OCI-LY3 (cell line): ENCODE measurements at regions not wholly inside any gene's neighbourhood (a gene's known extent, or its start where the extent isn't known, plus 50 kb on each side); places are given as distances from the start of the nearest gene placed in this dataset.

Experiments
- H2AFZ ChIP-seq: fragments of 200-600, 300-600 bp; shearing (Covaris generic); 2 replicates; pipeline ENCODE4 v1.6.0; 2014; ENCODE audit warnings: antibody characterized with exemption, low read depth, low read length
- H3K27ac ChIP-seq: fragments of 200-600, 300-600 bp; sonication (generic); 2 replicates; pipeline ENCODE4 v1.5.1; 2014; ENCODE audit warnings: mild to moderate bottlenecking, low read length, moderate library complexity, mixed read lengths
- H3K27me3 ChIP-seq: fragments of 200-600, 300-600 bp; sonication (generic); 2 replicates; pipeline ENCODE4 v1.6.1; 2014; ENCODE audit warnings: low read depth, low read length, mixed read lengths
- H3K36me3 ChIP-seq: fragments of 200-600, 300-600 bp; sonication (generic); replicated peaks from 2 replicates; pipeline ENCODE3; 2014; ENCODE audit warnings: low read depth, low read length, mixed read lengths
- H3K4me1 ChIP-seq: fragments of 300-600, 200-600 bp; sonication (generic); 2 replicates; pipeline ENCODE4 v1.6.1; 2014; ENCODE audit warnings: low read length, mixed read lengths
- H3K4me2 ChIP-seq: fragments of 200-600, 300-600 bp; sonication (generic); 2 replicates; pipeline ENCODE4 v1.6.1; 2014; ENCODE audit warnings: low read length, mixed read lengths
- H3K4me3 ChIP-seq: fragments of 300-600, 200-600 bp; sonication (generic); 2 replicates; pipeline ENCODE4 v1.5.1; 2014; ENCODE audit warnings: antibody characterized with exemption, mild to moderate bottlenecking, low read length, moderate library complexity
- H3K79me2 ChIP-seq: fragments of 300-600, 200-600 bp; shearing (Covaris generic); 2 replicates; pipeline ENCODE4 v1.6.1; 2014; ENCODE audit warnings: mild to moderate bottlenecking, low read length, mixed read lengths
- H3K9ac ChIP-seq: fragments of 300-600, 200-600 bp; shearing (Covaris generic); 2 replicates; pipeline ENCODE4 v1.6.0; 2014; ENCODE audit warnings: mild to moderate bottlenecking, low read length, moderate library complexity
- H3K9me3 ChIP-seq: fragments of 200-600, 300-600 bp; shearing (Covaris generic); 2 replicates; pipeline ENCODE4 v1.6.1; 2014; ENCODE audit warnings: low read length, mixed read lengths; ENCODE audit not compliant: insufficient read depth
- H4K20me1 ChIP-seq: fragments of 200-600, 300-600 bp; sonication (generic); 2 replicates; pipeline ENCODE4 v1.6.1; 2016; ENCODE audit warnings: low read length, mixed read lengths; ENCODE audit not compliant: insufficient read depth
- CTCF ChIP-seq: fragments of 200-600, 300-600 bp; sonication (generic); IDR thresholded peaks from 2 replicates; pipeline ENCODE4 v1.5.1; 2014; ENCODE audit warnings: antibody characterized with exemption, low read length, low read depth
- EZH2phosphoT487 ChIP-seq: fragments of 200-600 bp; shearing (Covaris generic); IDR thresholded peaks from 2 replicates; pipeline ENCODE4 v1.6.1; 2018; ENCODE audit warnings: antibody characterized with exemption, mixed run types, low read depth

- no peak for TF ChIP-seq EZH2phosphoT487
- no peak for TF ChIP-seq CTCF
- Histone ChIP-seq H3K9me3 (no peaks in the 10 kb centered on the region), H2AFZ (no peak overlapping the region), H3K27me3 (no peaks in the 10 kb centered on the region), H3K27ac (no peak overlapping the region), H3K79me2 (no peaks in the 10 kb centered on the region), H3K36me3 (no peaks in the 10 kb centered on the region), H3K4me1 (no peaks in the 10 kb centered on the region), H3K4me2 (no peak overlapping the region), H4K20me1 (no peaks in the 10 kb centered on the region), H3K9ac (no peak overlapping the region), H3K4me3 (no peak overlapping the region)
Observed at GRCh38 chr4:30341731-30342130, 378.4 kb upstream of the PCDH7 start.

- H3K79me2 ChIP-seq = no peaks in the 10 kb centered on the region
- no peak overlapping the region for H3K4me2 ChIP-seq
- H3K27ac ChIP-seq = no peak overlapping the region
- no peak overlapping the region for H2AFZ ChIP-seq
- TF ChIP-seq CTCF = no peak
- TF ChIP-seq EZH2phosphoT487 = no peak
- no peaks in the 10 kb centered on the region for H4K20me1 ChIP-seq
- no peaks in the 10 kb centered on the region for H3K9me3 ChIP-seq
- no peaks in the 10 kb centered on the region for H3K27me3 ChIP-seq
- H3K4me3 ChIP-seq = no peak overlapping the region
- H3K4me1 ChIP-seq = no peaks in the 10 kb centered on the region
- H3K36me3 ChIP-seq = no peaks in the 10 kb centered on the region
- no peak overlapping the region for H3K9ac ChIP-seq
Observed at GRCh38 chr4:30350288-30350687, 369.9 kb upstream of the PCDH7 start.

DNA sequence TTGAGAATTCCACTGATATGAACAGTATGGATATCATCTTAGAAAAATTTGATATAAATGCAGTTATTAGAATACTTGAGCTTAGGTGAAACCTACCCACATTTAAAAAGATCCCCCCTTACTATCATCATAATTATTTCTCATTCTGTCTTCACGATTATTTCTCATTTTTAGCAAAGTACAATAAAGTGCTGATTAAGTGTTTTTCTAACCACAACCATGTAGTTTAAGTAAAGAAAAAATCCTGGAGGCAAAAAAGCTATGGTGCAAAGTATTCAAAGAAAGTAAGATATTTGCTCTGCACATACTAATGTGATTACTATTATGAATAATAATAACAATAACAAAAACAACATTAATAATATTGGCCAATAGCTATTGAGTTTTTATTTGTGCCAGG, 365.6 kb upstream of the PCDH7 start:
- Histone ChIP-seq H3K27me3 (no peaks in the 10 kb centered on the region), H3K9me3 (no peaks in the 10 kb centered on the region), H3K27ac (no peak overlapping the region), H3K4me3 (no peak overlapping the region), H4K20me1 (no peaks in the 10 kb centered on the region), H3K9ac (no peak overlapping the region), H3K4me1 (no peaks in the 10 kb centered on the region), H3K79me2 (no peaks in the 10 kb centered on the region), H2AFZ (no peak overlapping the region), H3K36me3 (no peaks in the 10 kb centered on the region), H3K4me2 (no peak overlapping the region)
- TF ChIP-seq CTCF (no peak), EZH2phosphoT487 (no peak)

DNA sequence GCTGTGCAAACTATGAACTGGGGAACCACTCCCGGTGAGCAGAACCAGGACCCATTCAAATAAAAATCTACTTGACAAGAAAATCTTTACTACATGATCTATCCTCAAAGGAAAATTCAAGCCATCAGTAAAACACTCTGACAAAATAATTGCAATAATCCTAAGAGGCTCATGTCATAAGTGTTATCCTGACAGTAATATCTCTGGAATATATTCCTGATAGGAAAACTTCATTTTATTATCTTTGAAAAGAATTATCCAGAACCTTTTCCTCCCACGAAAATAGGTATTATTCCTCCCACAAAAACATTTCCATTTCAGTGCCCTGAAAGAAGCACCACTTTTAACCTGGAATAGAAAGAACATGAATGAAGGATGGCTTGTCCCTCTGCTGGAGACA, 357.7 kb upstream of the PCDH7 start:
- TF ChIP-seq EZH2phosphoT487 = no peak
- no peak for TF ChIP-seq CTCF
- H3K36me3 ChIP-seq = no peaks in the 10 kb centered on the region
- H4K20me1 ChIP-seq = no peaks in the 10 kb centered on the region
- no peak overlapping the region for H3K27ac ChIP-seq
- H2AFZ ChIP-seq = no peak overlapping the region
- no peak overlapping the region for H3K9ac ChIP-seq
- H3K4me1 ChIP-seq = no peaks in the 10 kb centered on the region
- H3K27me3 ChIP-seq = no peaks in the 10 kb centered on the region
- H3K79me2 ChIP-seq = no peaks in the 10 kb centered on the region
- H3K9me3 ChIP-seq = no peaks in the 10 kb centered on the region
- H3K4me2 ChIP-seq = no peak overlapping the region
- H3K4me3 ChIP-seq = no peak overlapping the region
